Neural progenitor cell (in vitro differentiated cells): ENCODE measurements at regions not wholly inside any gene's neighbourhood (a gene's known extent, or its start where the extent isn't known, plus 50 kb on each side); places are given as distances from the start of the nearest gene placed in this dataset.

Experiments
- DNase-seq: peaks from one replicate; pipeline ENCODE4 v3.0.0-alpha.2; 2016; ENCODE audit warnings: low spot score
- H2AFZ ChIP-seq: fragments of 200-600 bp; sonication (generic); replicated peaks from 2 replicates; pipeline ENCODE4 v1.6.1; 2016; ENCODE audit warnings: antibody characterized with exemption
- H3F3A ChIP-seq: fragments of 200-600 bp; sonication (generic); 2 replicates; pipeline ENCODE4 v1.6.1; 2016; ENCODE audit warnings: antibody characterized with exemption, low read depth
- H3K27ac ChIP-seq: fragments of 200-600 bp; sonication (generic); 2 replicates; pipeline ENCODE4 v1.5.1; 2016; ENCODE audit warnings: mild to moderate bottlenecking
- H3K27me3 ChIP-seq: fragments of 200-600 bp; sonication (generic); 2 replicates; pipeline ENCODE4 v1.6.1; 2016; ENCODE audit warnings: mild to moderate bottlenecking, moderate library complexity
- H3K36me3 ChIP-seq: fragments of 200-600 bp; sonication (generic); 2 replicates; pipeline ENCODE4 v1.5.1; 2016
- H3K4me1 ChIP-seq: fragments of 200-600 bp; sonication (generic); 2 replicates; pipeline ENCODE4 v1.6.1; 2016; ENCODE audit warnings: mixed run types
- H3K4me2 ChIP-seq: fragments of 200-600 bp; sonication (generic); 2 replicates; pipeline ENCODE4 v1.6.1; 2016
- H3K4me3 ChIP-seq: fragments of 200-600 bp; sonication (generic); 2 replicates; pipeline ENCODE4 v1.5.1; 2016
- H3K79me2 ChIP-seq: fragments of 200-600 bp; sonication (generic); 2 replicates; pipeline ENCODE4 v1.6.1; 2016; ENCODE audit warnings: low read depth
- H3K9ac ChIP-seq: fragments of 200-600 bp; sonication (generic); 2 replicates; pipeline ENCODE4 v1.6.1; 2016
- H3K9me3 ChIP-seq: fragments of 200-600 bp; sonication (generic); 2 replicates; pipeline ENCODE4 v1.5.1; 2016; ENCODE audit warnings: low read depth
- H4K20me1 ChIP-seq: fragments of 200-600 bp; sonication (generic); 2 replicates; pipeline ENCODE4 v1.6.1; 2016; ENCODE audit warnings: low read depth
- H3K27ac Mint-ChIP-seq: 3 replicates; pipeline ENCODE4 v1.8.0; 2021; ENCODE audit warnings: mixed read lengths
- H3K27me3 Mint-ChIP-seq: 2 replicates; pipeline ENCODE4 v1.8.0; 2022; ENCODE audit warnings: low read depth, mild to moderate bottlenecking, inconsistent platforms, moderate library complexity, mixed read lengths; ENCODE audit not compliant: insufficient read depth
- H3K36me3 Mint-ChIP-seq: 3 replicates; pipeline ENCODE4 v1.8.0; 2021; ENCODE audit warnings: mixed read lengths
- H3K4me1 Mint-ChIP-seq: 3 replicates; pipeline ENCODE4 v1.8.0; 2021; ENCODE audit warnings: mixed read lengths
- H3K4me3 Mint-ChIP-seq: 3 replicates; pipeline ENCODE4 v1.8.0; 2021; ENCODE audit warnings: mild to moderate bottlenecking, moderate library complexity, mixed read lengths
- H3K9me3 Mint-ChIP-seq: 3 replicates; pipeline ENCODE4 v1.8.0; 2020; ENCODE audit warnings: mixed read lengths
- EZH2 ChIP-seq: fragments of 200-600 bp; sonication (generic); IDR thresholded peaks from 2 replicates; pipeline ENCODE4 v1.6.1; 2017; ENCODE audit warnings: antibody characterized with exemption, mild to moderate bottlenecking, moderate library complexity
- EZH2phosphoT487 ChIP-seq: fragments of 200-600 bp; sonication (generic); IDR thresholded peaks from 2 replicates; pipeline ENCODE4 v1.6.1; 2017; ENCODE audit warnings: antibody characterized with exemption
- TF ChIP-seq, protein P1 (sequence below): fragments of 200-600 bp; sonication (generic); IDR thresholded peaks from 2 replicates; pipeline ENCODE4 v1.5.1; 2017; ENCODE audit warnings: antibody characterized with exemption, mild to moderate bottlenecking

DNA sequence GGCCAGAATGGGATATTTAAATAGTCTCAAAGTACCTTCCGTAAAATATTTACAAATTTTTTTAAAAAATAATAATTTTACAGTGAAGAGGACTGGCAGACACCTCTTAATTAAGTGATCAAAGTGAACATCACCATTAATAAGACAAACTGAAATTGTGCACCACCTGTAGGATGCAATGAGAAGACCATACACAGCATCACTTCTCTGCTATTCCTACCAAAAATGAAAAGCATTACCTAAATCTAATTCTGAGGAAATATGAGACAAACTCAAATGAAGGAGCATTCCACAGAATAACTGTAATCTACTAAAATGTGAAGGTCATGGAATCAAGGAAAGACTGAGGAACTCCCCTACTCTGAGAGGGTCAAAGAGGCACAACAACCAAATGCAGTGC, 68.2 kb upstream of the PRDX6 start:
- Mint-ChIP-seq H3K4me3 (no peak overlapping the region), H3K36me3 (no peaks in the 10 kb centered on the region)

DNA sequence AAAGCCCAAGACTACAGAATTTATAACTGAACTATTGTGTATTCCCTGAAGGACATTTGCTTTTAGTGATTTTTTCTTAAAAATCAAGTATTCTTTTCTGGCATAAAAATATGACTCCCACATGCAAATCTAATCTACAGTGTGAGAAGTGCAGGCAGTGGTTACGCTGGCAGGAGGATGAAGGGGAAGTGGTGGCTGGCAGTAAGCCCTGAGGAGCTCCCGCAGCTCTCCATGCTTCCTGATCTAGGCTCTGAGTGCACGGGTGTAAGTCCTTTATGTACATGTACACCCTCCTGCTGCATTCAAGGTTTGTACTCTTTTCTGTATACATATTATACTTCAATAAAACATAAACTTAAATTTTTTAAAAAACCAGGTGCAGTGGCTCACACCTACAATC, 67.5 kb upstream of the PRDX6 start:
- Histone ChIP-seq H3K79me2 (no peaks in the 10 kb centered on the region), H3K36me3 (no peaks in the 10 kb centered on the region), H3F3A (no peaks in the 10 kb centered on the region), H3K27ac (no peak overlapping the region), H4K20me1 (no peaks in the 10 kb centered on the region), H3K9ac (no peak overlapping the region), H2AFZ (no peak overlapping the region), H3K9me3 (no peaks in the 10 kb centered on the region), H3K4me3 (no peak overlapping the region), H3K4me2 (no peak overlapping the region), H3K4me1 (no peaks in the 10 kb centered on the region), H3K27me3 (no peaks in the 10 kb centered on the region)
- Mint-ChIP-seq H3K9me3 (no peaks in the 10 kb centered on the region), H3K27me3 (peaks cover 2% of the 10 kb centered on the region), H3K27ac (no peak overlapping the region), H3K4me3 (no peak overlapping the region), H3K4me1 (no peaks in the 10 kb centered on the region), H3K36me3 (no peaks in the 10 kb centered on the region)
- TF ChIP-seq EZH2 (no peak), EZH2phosphoT487 (no peak)
- TF ChIP-seq, protein P1, sequence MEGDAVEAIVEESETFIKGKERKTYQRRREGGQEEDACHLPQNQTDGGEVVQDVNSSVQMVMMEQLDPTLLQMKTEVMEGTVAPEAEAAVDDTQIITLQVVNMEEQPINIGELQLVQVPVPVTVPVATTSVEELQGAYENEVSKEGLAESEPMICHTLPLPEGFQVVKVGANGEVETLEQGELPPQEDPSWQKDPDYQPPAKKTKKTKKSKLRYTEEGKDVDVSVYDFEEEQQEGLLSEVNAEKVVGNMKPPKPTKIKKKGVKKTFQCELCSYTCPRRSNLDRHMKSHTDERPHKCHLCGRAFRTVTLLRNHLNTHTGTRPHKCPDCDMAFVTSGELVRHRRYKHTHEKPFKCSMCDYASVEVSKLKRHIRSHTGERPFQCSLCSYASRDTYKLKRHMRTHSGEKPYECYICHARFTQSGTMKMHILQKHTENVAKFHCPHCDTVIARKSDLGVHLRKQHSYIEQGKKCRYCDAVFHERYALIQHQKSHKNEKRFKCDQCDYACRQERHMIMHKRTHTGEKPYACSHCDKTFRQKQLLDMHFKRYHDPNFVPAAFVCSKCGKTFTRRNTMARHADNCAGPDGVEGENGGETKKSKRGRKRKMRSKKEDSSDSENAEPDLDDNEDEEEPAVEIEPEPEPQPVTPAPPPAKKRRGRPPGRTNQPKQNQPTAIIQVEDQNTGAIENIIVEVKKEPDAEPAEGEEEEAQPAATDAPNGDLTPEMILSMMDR = no peak
- no peak for DNase-seq

More for the DNA sequence above, 68.2 kb upstream of the PRDX6 start:
- no peaks in the 10 kb centered on the region for H4K20me1 ChIP-seq
- no peaks in the 10 kb centered on the region for H3K36me3 ChIP-seq
- H3K9ac ChIP-seq = no peak overlapping the region
- Mint-ChIP-seq H3K4me1 (no peaks in the 10 kb centered on the region), H3K9me3 (no peaks in the 10 kb centered on the region), H3K27me3 (peaks cover 2% of the 10 kb centered on the region), H3K27ac (no peak overlapping the region)
- no peaks in the 10 kb centered on the region for H3K9me3 ChIP-seq
- no peaks in the 10 kb centered on the region for H3F3A ChIP-seq
- H3K4me2 ChIP-seq = no peak overlapping the region
- H3K27me3 ChIP-seq = no peaks in the 10 kb centered on the region
- H3K4me3 ChIP-seq = no peak overlapping the region
- no peak overlapping the region for H2AFZ ChIP-seq
- DNase-seq = no peak
- no peak for TF ChIP-seq EZH2
- H3K4me1 ChIP-seq = no peaks in the 10 kb centered on the region
- H3K27ac ChIP-seq = no peak overlapping the region
- no peaks in the 10 kb centered on the region for H3K79me2 ChIP-seq

DNA sequence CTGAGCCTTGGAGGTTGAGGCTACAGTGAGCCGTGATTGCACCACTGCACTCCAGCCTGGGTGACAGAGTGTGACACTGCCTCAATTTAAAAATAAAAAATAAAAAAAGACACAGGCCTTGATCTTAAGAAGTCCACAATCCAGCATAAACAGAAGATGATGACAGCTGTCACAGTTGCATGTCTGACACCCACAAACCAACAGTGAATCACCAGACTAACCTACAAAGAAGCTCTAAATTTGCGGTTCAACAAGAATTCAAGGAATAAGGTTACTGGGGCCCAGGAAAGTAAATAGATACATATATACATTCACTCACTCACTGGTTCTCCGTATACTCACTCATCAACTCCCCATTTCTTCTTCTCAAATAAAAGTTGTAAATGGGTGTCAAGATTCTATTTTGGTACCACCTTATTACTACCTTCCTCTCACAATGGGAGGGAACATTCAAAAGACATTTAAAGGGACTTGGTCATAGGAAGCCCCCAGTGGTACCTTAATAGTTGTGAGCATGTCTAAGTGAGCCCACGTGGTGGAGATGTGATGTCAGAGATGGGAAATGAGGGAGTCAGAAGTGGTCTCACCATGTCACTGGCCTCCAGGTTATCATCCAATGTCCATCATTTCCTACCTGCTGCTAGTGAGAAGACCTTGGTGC, 66.9 kb upstream of the PRDX6 start:
- no peaks in the 10 kb centered on the region for H3K9me3 ChIP-seq
- H3K36me3 ChIP-seq = no peaks in the 10 kb centered on the region
- no peak overlapping the region for H3K4me2 ChIP-seq
- H3K36me3 Mint-ChIP-seq = no peaks in the 10 kb centered on the region
- H3K9me3 Mint-ChIP-seq = no peaks in the 10 kb centered on the region
- no peak overlapping the region for H2AFZ ChIP-seq
- H3K27me3 ChIP-seq = no peaks in the 10 kb centered on the region
- H3K27ac ChIP-seq = no peak overlapping the region
- H3K27ac Mint-ChIP-seq = no peak overlapping the region
- H3K79me2 ChIP-seq = no peaks in the 10 kb centered on the region
- TF ChIP-seq EZH2phosphoT487 (no peak), EZH2 (no peak)
- TF ChIP-seq, protein P1 = no peak
- DNase-seq = no peak
- no peaks in the 10 kb centered on the region for H3K4me1 ChIP-seq
- no peak overlapping the region for H3K9ac ChIP-seq
- H3K4me1 Mint-ChIP-seq = no peaks in the 10 kb centered on the region
- H3F3A ChIP-seq = no peaks in the 10 kb centered on the region
- H3K27me3 Mint-ChIP-seq = peaks cover 2% of the 10 kb centered on the region
- no peak overlapping the region for H3K4me3 Mint-ChIP-seq
- no peaks in the 10 kb centered on the region for H4K20me1 ChIP-seq
- no peak overlapping the region for H3K4me3 ChIP-seq

DNA sequence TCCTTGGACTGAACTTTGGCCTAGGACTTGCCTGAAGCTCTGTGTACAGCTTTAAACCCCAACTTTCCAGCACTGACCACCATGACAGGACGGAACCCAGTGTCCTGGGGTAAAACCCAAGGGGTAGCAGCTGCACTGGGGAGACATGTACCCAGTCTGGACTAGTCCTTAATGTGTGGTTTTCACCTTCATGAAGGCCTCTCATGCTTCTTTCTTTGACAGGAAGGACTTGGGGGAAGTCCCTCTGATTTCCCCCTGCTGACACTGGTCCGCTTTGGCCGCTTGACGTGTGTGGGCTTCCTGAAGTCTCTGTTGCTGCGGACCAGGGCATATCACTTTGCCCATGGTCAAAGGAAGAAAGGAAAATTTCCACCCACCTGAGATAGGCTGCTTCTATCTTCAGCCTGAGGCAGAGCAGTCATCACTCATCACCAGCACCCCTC, 66.3 kb upstream of the PRDX6 start:
- Histone ChIP-seq H4K20me1 (no peaks in the 10 kb centered on the region), H3K4me2 (no peak overlapping the region), H3K9ac (no peak overlapping the region), H3F3A (no peaks in the 10 kb centered on the region), H3K36me3 (no peaks in the 10 kb centered on the region), H3K27ac (no peak overlapping the region), H3K79me2 (no peaks in the 10 kb centered on the region), H3K9me3 (no peaks in the 10 kb centered on the region), H2AFZ (no peak overlapping the region), H3K4me3 (no peak overlapping the region), H3K27me3 (no peaks in the 10 kb centered on the region), H3K4me1 (no peaks in the 10 kb centered on the region)
- Mint-ChIP-seq H3K9me3 (no peaks in the 10 kb centered on the region), H3K4me1 (peaks cover 4% of the 10 kb centered on the region), H3K4me3 (no peak overlapping the region), H3K27ac (no peak overlapping the region), H3K27me3 (peaks cover 2% of the 10 kb centered on the region), H3K36me3 (no peaks in the 10 kb centered on the region)
- TF ChIP-seq, protein P1 = no peak
- no peak for TF ChIP-seq EZH2
- no peak for TF ChIP-seq EZH2phosphoT487
- no peak for DNase-seq
